ENCODE measurements at regions not wholly inside any gene's neighbourhood (a gene's known extent, or its start where the extent isn't known, plus 50 kb on each side); places are given as distances from the start of the nearest gene placed in this dataset.

GRCh38 chr5:115024922-115025321 is 144.8 kb downstream of the TRIM36 start (continued):
- TF ChIP-seq RAD21 (IDR thresholded peaks at IDR 0.05 in 1 of 2, conservative IDR thresholded peaks at IDR 0.05 in 1 of 2; ENCODE audit: low read depth in 2 of 2, low read length in 2 of 2), result no peak
- TF ChIP-seq SIRT6 (IDR thresholded peaks at IDR 0.05; ENCODE audit: low read length), result no peak

Measured in H1 (cell line).